ENCODE measurements at regions not wholly inside any gene's neighbourhood (a gene's known extent, or its start where the extent isn't known, plus 50 kb on each side); places are given as distances from the start of the nearest gene placed in this dataset.

GRCh38 chrY:21240662-21241310, 270.4 kb upstream of the RBMY1B start:
- no peaks in the 10 kb centered on the region for H3K27me3 ChIP-seq
- no peaks in the 10 kb centered on the region for H3K4me1 ChIP-seq
- no peak for TF ChIP-seq POLR2A (IDR thresholded peaks at IDR 0.05)
- no peak for TF ChIP-seq CTCF (IDR thresholded peaks at IDR 0.05)
- no peaks in the 10 kb centered on the region for H3K36me3 ChIP-seq
- no peaks in the 10 kb centered on the region for H3K9me3 ChIP-seq
- no peak for DNase-seq
- H3K4me3 ChIP-seq: no peak overlapping the region
- peak overlapping the region in 1 of 4 donors; percentile 75 for H3K27ac ChIP-seq

GRCh38 chrY:21242793-21243192, 268.3 kb upstream of the RBMY1B start:
- Histone ChIP-seq H3K36me3 (no peaks in the 10 kb centered on the region), H3K27ac (no peak overlapping the region), H3K27me3 (no peaks in the 10 kb centered on the region), H3K9me3 (no peaks in the 10 kb centered on the region), H3K4me1 (no peaks in the 10 kb centered on the region), H3K4me3 (no peak overlapping the region)
- no peak for DNase-seq
- TF ChIP-seq CTCF (IDR thresholded peaks at IDR 0.05) (no peak), POLR2A (IDR thresholded peaks at IDR 0.05) (no peak)

GRCh38 chrY:21246780-21247179, 264.4 kb upstream of the RBMY1B start:
- H3K27ac ChIP-seq: no peak overlapping the region
- TF ChIP-seq CTCF (IDR thresholded peaks at IDR 0.05): no peak
- TF ChIP-seq POLR2A (IDR thresholded peaks at IDR 0.05): no peak
- H3K27me3 ChIP-seq: no peaks in the 10 kb centered on the region
- no peaks in the 10 kb centered on the region for H3K9me3 ChIP-seq
- DNase-seq: no peak
- no peaks in the 10 kb centered on the region for H3K36me3 ChIP-seq
- no peak overlapping the region for H3K4me3 ChIP-seq
- no peaks in the 10 kb centered on the region for H3K4me1 ChIP-seq

- Histone ChIP-seq H3K36me3 (no peaks in the 10 kb centered on the region), H3K9me3 (no peaks in the 10 kb centered on the region), H3K4me3 (no peak overlapping the region), H3K4me1 (no peaks in the 10 kb centered on the region), H3K27ac (peak overlapping the region in 2 of 4 donors; percentile 22 to 75), H3K27me3 (no peaks in the 10 kb centered on the region)
- no peak for DNase-seq
- TF ChIP-seq POLR2A (IDR thresholded peaks at IDR 0.05): no peak
- TF ChIP-seq CTCF (IDR thresholded peaks at IDR 0.05): no peak
Measured at GRCh38 chrY:21248591-21248990, 262.5 kb upstream of the RBMY1B start.

- Histone ChIP-seq H3K9me3 (no peaks in the 10 kb centered on the region), H3K27me3 (no peaks in the 10 kb centered on the region), H3K27ac (no peak overlapping the region), H3K4me1 (no peaks in the 10 kb centered on the region), H3K36me3 (no peaks in the 10 kb centered on the region), H3K4me3 (no peak overlapping the region)
- TF ChIP-seq POLR2A (IDR thresholded peaks at IDR 0.05): no peak
- TF ChIP-seq CTCF (IDR thresholded peaks at IDR 0.05): no peak
- no peak for DNase-seq
Measured at GRCh38 chrY:21253455-21254248, 257.5 kb upstream of the RBMY1B start.

Measured in Peyer's patch (tissue), 4 donors.